HUDEP-2 (cell line): ENCODE measurements at regions not wholly inside any gene's neighbourhood (a gene's known extent, or its start where the extent isn't known, plus 50 kb on each side); places are given as distances from the start of the nearest gene placed in this dataset.
"Not testable (repeated sequence)": the region's sequence is repeated elsewhere in the genome, so short reads cannot be mapped to it uniquely, and the experiment has no call there.

Source experiments
- DNase-seq, 76 experiments: peaks; one replicate each; lab custom pipeline; 2025; ENCODE audit not compliant: unreplicated experiment in 76 of 76; lab: John Stamatoyannopoulos, UW

GRCh38 chr13:95387733-95388207 is 86.5 kb upstream of the ABCC4 start:
- no peak for DNase-seq

GRCh38 chr13:95388420-95389079 is 87.3 kb upstream of the ABCC4 start:
- no peak for DNase-seq

DNA sequence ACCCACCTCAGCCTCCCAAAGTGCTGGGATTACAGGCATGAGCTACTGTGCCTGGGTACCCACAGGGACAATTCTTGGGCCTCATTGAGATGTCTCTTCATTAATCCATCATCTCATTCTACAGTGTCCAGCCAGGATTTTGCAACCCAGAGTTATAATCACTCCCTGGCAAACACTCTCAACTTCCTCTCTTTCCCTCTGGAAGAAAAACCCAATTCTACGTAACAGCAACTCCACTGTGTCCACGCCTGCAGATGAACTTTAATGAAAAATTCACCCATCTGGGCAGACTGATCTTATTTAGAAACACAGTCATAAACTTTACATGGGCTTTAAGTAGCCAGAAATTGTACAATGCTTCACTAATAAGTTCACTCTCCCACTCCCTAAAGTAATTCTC is 90.1 kb upstream of the ABCC4 start:
- DNase-seq = no peak

DNA sequence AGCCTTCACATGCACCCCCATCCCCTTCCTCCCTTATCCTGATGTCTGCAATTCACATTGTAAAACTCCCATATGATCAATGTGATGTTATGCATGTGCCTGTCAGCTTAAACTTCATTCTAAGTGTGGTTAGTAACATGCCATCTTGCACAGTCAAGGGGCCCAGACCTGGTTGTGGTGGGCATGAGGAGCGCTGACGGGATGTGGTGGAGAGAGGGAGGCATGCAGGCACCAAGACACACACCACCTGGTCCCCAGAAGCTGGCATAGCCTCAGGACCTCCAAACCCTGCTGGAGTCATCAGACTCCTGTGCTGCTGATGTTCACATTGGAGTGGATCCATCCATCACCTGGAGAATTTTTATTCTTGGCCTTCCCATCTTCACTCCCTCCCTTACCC is 90.5 kb upstream of the ABCC4 start:
- no peak for DNase-seq

- no peak for DNase-seq
Measured at GRCh38 chr13:95392597-95392996, 91.3 kb upstream of the ABCC4 start.

DNA sequence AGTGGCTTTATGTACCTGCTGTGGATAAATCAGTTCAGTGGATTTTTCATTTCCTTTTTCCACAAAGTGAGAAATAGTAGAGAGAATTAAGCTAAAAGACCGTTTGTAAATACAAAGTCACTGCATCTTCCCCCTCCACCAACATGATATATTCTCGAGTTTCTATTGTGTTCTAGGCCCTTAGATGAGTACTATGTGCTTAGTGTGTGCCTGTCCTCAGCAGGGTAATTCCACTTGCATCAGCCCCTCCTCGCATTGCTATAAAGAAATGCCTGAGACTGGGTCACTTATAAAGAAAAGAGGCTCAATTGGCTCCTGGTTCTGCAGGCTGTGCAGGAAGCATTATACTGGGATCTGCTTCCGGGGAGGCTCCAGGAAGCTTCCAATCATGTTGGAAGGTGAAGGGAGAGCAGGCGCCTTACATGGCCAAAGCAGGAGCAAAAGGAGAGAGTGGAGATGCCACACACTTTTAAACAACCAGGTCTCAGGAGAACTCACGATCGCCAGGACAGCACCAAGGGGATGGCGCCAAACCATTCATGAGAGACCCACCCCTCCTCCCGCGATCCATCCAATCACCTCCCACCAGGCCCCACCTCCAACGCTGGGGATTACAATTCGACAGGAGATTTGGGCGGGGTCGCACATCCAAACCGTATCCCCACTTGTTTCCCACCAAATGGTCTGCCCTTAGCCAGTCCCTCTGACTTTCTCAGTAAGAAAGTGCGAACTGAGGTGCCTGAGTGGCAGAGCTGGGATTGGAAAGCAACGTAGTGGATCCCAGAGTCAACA is 102.3 kb upstream of the ABCC4 start:
- peak in 3 of 76 experiments; percentile 1 to 10 (median 10) for DNase-seq

GRCh38 chr13:95404141-95404882 is 103.1 kb upstream of the ABCC4 start:
- peak in 74 of 76 experiments; percentile 3 to 86 (median 70) for DNase-seq

GRCh38 chr13:95406176-95406575 is 104.9 kb upstream of the ABCC4 start:
- no peak for DNase-seq

- no peak for DNase-seq
Measured at GRCh38 chr13:95411428-95412040, 110.3 kb upstream of the ABCC4 start.

- no peak for DNase-seq
Measured at GRCh38 chr13:95418946-95419345, 117.7 kb upstream of the ABCC4 start.

DNA sequence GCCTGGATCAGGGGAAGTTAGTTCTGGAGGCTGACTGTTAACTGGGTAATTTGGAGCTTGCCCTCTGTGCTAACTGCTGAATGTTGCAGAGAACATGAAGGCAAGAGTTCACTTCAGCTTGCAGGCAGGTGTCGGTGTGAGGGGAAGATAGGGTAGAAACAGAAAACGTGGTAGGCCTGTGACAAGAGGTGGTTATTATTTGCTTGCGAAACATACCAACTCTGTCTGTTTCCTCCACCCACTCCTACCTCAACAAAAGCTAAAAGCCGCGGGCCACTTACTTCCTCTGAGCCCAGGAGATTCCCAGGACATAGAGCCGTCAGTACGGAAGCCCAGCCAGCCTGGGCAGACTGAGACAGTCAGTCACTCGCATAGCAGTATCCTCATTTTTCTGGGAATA is 119.2 kb upstream of the ABCC4 start:
- DNase-seq = no peak

- no peak for DNase-seq
Measured at GRCh38 chr13:95426631-95427030, 125.4 kb upstream of the ABCC4 start.

- DNase-seq = not testable (repeated sequence)
Measured at GRCh38 chr13:95430525-95430924, 122.0 kb upstream of the CLDN10 start.

DNA sequence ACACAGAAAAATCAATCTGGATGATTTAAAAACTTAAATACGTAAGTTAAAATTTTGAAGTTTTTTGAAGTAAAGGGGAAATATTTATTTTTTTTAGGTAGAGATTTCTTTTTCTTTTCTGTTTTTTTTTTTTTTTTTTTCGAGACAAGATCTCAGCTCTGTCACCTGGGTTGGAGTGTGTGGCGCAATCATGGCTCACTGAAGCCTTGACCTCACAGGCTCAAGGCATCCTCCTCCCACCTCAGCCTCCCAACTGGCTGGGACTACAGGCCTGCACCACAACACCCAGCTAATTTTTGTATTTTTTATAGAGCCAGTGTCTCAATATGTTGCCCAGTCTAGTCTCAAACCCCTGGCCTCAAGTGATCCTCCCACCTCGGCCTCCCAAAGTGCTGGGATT is 120.4 kb upstream of the CLDN10 start:
- DNase-seq = no peak

DNA sequence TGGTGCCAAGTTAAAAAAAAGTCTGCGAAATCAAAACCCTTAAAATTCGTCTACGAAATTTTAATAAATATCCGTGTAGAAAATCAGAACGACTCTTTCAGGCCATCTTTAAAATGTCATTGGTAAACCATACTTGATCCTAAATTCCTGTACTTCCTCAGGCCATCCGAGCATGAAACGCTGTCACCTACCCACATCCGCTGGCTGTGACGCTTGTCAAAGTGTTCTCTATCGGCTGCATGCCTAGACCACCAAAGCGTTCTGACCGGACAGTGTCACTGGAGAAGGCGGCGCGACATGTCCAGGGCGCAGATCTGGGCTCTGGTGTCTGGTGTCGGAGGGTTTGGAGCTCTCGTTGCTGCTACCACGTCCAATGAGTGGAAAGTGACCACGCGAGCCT is 119.0 kb upstream of the CLDN10 start:
- no peak for DNase-seq

DNA sequence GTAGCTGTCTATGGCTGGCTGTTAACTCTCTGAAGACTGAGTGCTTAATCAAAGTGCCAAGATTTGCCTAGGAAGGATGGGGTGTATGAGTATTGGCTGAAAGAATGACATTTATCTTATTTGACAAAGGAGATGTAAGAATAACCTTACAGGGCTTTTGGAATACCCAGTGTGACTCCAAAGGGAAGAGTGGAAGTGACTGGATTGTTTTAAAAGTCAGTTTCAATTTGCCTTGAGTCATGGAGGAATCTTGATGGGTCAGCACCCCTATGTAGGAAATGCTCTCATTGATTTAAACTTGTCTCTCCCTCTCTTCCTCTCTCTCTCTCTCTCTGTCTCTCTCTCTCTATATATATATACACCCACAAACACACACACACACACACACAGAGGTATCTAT is 118.4 kb upstream of the CLDN10 start:
- no peak for DNase-seq

GRCh38 chr13:95437561-95437960 is 115.0 kb upstream of the CLDN10 start:
- no peak for DNase-seq

DNA sequence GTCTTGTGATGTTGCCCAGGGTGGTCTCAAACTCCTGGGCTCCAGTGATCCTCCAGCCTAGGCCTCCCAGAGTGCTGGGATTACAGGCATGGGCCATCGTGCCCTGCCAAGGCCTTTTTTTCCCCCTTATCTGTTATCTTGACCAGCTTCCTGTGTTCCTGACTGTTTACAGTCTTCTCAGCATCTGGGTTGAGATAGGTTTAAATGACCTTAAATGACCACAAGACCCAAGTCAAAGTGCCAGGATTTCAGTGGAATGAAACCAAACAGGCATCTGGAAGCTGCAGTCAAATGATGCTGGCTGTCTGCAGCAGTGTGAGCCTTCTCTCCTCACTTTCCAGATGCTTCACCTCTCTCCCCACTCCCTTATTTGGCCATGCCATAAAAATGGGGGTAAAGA is 114.2 kb upstream of the CLDN10 start:
- DNase-seq = no peak

GRCh38 chr13:95440441-95441088 is 112.0 kb upstream of the CLDN10 start:
- DNase-seq = no peak

GRCh38 chr13:95441326-95441725 is 111.2 kb upstream of the CLDN10 start:
- no peak for DNase-seq
